Prostate gland (tissue), 2 donors: ENCODE measurements at regions not wholly inside any gene's neighbourhood (a gene's known extent, or its start where the extent isn't known, plus 50 kb on each side); places are given as distances from the start of the nearest gene placed in this dataset.

Experiments
- POLR2AphosphoS5 ChIP-seq: sonication (generic); formaldehyde crosslinking; IDR thresholded peaks from one replicate; pipeline ENCODE4 v1.6.1; 2017; ENCODE audit warnings: antibody characterized with exemption
- TF ChIP-seq, protein P1 (sequence below), 4 experiments: fragments of 200-600 bp in 2 of 4; fragments of 450-650 bp in 2 of 4; sonication (generic) in 2 of 4; IDR thresholded peaks; 1 replicate in 3 of 4; 2 replicates in 1 of 4; pipeline ENCODE4 v1.5.1; 2016 to 2019; ENCODE audit warnings: antibody characterized with exemption in 4 of 4, mild to moderate bottlenecking in 2 of 4, moderate library complexity in 2 of 4

DNA sequence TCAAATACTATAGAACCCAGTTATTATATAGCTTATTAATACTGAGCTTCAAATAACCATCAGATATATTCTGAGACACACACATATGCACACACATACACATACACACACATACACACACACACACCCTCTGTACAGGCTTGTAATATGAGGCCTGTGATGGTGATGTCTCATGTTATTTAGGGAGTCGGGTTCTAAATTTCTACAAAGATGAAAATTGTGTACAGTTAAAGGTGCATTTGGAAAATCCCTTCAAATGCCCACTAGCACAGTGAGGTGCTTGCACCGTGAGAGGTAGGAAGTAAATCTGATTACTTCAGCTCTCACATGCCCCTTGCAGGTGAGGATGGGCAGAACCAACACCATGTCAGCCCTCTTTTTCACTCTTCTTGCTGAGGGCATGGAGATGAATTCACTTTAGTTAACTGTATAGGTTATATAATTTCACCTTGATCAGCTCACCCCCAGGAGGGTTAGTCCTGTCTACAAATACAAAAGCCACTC lies 294.5 kb upstream of the PROK2 start:
- no peak for TF ChIP-seq POLR2AphosphoS5
- TF ChIP-seq, protein P1, sequence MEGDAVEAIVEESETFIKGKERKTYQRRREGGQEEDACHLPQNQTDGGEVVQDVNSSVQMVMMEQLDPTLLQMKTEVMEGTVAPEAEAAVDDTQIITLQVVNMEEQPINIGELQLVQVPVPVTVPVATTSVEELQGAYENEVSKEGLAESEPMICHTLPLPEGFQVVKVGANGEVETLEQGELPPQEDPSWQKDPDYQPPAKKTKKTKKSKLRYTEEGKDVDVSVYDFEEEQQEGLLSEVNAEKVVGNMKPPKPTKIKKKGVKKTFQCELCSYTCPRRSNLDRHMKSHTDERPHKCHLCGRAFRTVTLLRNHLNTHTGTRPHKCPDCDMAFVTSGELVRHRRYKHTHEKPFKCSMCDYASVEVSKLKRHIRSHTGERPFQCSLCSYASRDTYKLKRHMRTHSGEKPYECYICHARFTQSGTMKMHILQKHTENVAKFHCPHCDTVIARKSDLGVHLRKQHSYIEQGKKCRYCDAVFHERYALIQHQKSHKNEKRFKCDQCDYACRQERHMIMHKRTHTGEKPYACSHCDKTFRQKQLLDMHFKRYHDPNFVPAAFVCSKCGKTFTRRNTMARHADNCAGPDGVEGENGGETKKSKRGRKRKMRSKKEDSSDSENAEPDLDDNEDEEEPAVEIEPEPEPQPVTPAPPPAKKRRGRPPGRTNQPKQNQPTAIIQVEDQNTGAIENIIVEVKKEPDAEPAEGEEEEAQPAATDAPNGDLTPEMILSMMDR (IDR thresholded peaks at IDR 0.05) = no peak
